ENCODE measurements at regions not wholly inside any gene's neighbourhood (a gene's known extent, or its start where the extent isn't known, plus 50 kb on each side); places are given as distances from the start of the nearest gene placed in this dataset.
"Not testable (repeated sequence)": the region's sequence is repeated elsewhere in the genome, so short reads cannot be mapped to it uniquely, and the experiment has no call there.

DNA sequence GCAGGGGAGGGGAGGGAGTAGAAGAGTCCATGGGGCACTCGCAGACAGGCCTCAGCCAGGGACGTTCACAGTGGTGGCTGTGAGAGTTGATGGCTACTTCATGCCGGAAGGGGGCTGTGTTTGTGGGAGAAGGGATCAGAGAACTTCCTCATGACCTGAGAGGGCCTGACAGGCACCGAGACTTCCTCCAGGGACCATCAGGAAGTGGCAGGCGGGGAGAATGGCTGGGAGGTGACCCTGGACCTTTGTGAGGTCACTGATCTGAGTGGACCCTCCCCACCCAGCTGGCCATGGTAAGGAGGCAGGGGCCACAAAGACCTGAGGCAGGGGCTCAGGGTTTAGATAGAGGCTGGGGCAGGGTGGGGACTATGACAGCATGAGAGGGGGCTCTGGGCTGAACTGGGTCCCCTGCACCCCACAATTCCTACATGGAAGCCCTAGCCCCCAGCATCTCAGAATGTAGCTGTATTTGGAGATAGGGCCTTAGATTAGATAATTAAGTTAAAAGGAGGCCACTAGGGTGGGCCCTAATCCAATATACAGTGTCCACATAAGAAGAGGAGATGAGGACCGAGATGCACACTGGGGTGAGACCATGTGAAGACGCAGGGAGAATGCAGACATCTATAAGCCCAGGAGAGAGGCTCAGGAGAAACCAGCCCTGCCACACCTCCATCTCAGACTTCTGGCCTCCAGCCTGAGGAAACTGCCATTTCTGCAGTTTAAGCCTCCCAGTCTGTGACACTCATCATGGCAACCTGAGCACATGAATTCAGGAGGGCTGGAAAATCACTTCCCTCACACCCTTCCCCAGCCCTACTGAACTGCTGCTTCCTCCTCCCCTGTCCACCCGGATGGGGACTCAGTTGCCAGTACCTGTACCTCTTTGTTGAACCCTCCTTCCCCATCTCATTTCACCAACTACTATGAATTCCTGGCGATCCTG, 273.9 kb upstream of the ZNF32 start:
- no peak for DNase-seq

DNA sequence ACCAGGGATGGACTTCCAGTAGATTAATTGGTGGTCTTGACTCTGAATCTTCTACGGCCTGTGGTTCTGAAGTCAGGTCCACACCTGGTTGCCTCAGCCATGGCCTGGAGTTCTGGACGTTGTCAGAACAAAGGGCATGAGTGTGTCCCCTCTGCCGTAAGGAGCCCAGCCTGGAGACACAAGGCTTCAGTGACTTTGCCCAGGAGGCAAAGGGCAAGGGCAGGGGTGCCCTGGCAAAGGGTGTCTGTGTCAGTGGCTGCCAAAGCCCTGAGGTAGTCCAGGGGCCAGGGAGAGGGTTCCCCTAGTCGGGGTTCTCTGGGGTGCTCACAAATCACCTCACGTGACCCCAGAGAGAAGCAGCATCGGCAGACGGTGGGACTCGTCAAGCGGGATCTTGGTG, 273.2 kb upstream of the ZNF32 start:
- no peak for DNase-seq

DNA sequence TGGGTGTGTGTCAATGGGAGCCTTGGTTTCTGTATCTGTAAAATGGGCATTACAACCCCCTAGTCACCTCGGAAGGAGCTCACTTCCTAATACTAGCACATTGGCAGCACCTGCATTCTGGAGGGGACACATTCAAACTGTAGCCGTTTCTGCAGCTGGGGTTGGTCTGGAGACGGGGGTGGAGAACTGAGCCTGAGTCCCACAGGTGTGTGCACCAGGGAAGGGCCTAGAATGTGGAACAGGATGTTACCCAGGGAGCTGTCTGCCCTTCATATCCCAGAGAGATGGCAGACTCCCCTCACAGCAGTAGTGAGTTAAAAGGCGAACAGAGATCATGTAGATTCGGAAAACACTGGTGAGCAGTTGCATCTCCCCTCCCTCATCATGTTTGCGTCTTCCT, 272.8 kb upstream of the ZNF32 start:
- DNase-seq = no peak

- not testable (repeated sequence) for DNase-seq
Measured at GRCh38 chr10:43920236-43920758, 271.6 kb upstream of the ZNF32 start.

- DNase-seq = no peak
Measured at GRCh38 chr10:43913676-43914235, 265.1 kb upstream of the ZNF32 start.

DNA sequence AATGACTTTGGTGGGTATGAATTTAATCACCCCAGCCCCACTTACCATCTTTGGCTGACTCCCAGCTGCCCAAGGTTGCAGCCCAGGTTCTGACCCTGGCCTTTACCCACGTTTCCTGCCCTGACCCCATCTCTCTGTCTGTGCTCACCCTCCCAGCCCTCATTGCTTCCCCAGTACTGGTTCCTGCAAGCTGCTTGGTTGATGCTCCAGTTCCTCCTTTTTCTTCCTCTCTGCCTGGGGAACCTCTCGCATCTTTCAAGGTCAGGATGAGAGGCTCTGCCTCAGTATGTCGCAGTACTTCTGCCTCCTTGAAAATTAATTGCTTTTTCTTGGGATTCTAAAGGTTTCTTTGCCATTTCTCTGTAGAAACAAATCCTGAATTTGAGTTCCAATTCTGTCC, 263.8 kb upstream of the ZNF32 start:
- DNase-seq = no peak

GRCh38 chr10:43906490-43906889, 257.8 kb upstream of the ZNF32 start:
- no peak for DNase-seq

- DNase-seq = no peak
Measured at GRCh38 chr10:43905512-43906236, 257.0 kb upstream of the ZNF32 start.

DNA sequence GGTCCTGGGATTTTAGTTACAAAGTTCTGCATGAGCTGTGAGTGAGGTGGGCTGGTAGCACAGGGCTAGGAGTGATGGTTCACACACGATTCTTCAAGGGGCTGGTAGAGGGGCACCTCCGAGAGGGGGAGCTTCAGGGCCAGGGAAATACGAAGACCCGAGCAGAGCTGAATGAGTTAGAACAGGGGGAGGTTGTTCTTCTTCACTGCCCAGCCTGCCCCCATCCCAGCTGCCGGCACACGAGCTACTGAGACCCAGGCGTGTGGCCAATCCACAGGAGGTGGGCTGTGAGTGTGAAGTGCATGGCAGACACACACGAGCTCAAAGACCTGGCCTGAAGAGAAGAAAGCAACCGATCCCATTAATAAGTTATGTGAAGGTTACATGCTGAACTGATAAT, 256.2 kb upstream of the ZNF32 start:
- no peak for DNase-seq

DNA sequence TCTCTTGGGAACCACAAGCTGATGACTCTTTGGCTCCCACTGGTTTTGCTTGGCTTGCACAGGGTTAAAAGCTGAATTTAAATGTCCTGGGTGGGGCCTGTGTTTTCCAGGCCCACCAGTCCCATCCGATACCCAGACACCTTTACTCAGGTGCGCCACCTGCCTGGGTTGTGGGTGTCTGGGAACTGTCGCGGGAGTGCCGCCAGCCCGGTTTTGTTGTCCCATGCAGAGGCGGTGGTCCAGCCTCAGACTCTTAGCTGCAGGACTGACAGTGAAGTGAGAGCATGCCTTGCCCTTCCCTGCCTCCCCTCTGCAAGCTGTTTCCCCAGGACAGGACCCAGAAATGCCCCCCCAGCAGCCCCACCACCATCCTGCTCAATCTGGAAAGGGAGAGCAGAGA, 255.6 kb upstream of the ZNF32 start:
- no peak for DNase-seq

- DNase-seq = no peak
Measured at GRCh38 chr10:43903451-43903850, 254.8 kb upstream of the ZNF32 start.

DNA sequence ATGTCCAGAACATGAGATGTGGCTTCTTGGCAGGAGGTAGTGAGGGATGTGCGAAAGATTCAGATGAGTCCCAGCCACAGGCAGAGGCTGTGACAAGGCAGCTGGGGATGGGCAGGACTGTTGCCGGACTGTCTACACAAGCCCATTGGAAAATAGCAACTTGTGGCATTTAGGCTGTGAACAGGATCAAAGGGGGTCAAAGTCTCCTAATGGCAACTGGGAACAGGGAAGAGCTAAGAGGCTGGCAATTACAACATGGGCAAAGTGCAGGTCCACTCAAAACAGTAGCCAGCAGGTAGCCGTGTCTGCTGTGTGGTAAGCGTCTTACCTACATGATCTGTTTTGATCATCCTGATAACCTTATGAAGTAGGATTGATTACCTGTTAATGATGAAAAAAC, 254.2 kb upstream of the ZNF32 start:
- no peak for DNase-seq

- DNase-seq = no peak
Measured at GRCh38 chr10:43901744-43902504, 253.2 kb upstream of the ZNF32 start.

GRCh38 chr10:43901302-43901701, 252.6 kb upstream of the ZNF32 start:
- no peak for DNase-seq

DNA sequence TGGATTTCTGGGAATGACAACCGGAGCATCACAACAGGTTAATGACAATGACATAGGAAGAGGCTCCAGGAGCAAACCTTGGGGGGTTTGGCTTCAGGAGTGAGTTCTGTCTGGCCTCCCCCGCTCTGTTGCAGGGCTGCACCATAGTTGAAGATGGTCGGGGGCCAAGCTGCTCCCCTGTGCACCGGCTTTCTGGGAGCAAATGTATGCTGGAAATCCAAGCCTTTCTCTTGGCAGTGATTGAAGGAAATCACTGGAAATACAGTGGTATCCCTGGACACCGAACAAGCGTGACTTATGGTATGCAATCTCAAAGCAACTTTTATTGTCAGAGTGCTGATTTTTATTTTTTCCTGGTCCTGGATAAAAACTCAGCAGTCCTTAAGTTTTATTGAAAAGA, 251.9 kb upstream of the ZNF32 start:
- DNase-seq = no peak

DNA sequence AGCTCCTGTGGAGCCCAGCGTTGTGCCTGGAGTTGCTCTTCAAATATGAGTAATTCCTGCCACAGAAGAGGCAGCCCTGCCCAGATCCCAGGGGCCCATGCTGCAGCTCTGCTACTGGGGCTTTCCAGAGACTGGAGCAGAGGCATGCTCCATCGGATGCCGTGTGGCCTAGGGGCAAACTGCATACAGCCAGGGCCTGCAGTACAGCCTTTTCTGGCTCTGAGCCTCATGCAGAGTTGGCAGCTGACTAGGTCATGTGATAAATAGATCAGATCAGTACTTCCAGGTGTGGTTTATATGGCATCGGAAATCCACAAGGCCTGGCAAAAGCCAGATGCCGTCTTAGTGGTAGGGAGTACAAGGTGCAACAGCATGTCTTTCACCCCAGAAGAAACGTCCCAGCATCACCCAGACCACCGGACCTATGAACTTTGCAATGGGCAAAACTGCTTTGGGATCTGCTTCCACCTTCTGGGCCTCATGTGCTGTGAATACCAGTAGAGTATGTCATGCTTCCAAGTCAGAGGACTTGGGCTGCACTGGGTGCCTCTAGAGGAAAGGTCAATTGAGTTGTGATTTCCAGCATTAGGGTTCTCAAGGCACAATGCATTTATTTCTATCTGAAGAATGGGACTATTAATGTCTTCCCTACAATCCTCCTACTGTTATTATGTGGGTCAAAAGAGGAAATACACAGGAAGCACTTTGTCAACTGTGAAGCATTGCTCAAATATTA, 250.7 kb upstream of the ZNF32 start:
- no peak for DNase-seq

- no peak for DNase-seq
Measured at GRCh38 chr10:43898592-43898991, 249.9 kb upstream of the ZNF32 start.

- DNase-seq = no peak
Measured at GRCh38 chr10:43897765-43898419, 249.2 kb upstream of the ZNF32 start.

- DNase-seq = no peak
Measured at GRCh38 chr10:43892062-43892770, 243.5 kb upstream of the ZNF32 start.

GRCh38 chr10:43891241-43891640, 242.6 kb upstream of the ZNF32 start:
- DNase-seq = no peak

GRCh38 chr10:43890124-43890523, 241.4 kb upstream of the ZNF32 start:
- no peak for DNase-seq
